ENCODE measurements at regions not wholly inside any gene's neighbourhood (a gene's known extent, or its start where the extent isn't known, plus 50 kb on each side); places are given as distances from the start of the nearest gene placed in this dataset.

DNA sequence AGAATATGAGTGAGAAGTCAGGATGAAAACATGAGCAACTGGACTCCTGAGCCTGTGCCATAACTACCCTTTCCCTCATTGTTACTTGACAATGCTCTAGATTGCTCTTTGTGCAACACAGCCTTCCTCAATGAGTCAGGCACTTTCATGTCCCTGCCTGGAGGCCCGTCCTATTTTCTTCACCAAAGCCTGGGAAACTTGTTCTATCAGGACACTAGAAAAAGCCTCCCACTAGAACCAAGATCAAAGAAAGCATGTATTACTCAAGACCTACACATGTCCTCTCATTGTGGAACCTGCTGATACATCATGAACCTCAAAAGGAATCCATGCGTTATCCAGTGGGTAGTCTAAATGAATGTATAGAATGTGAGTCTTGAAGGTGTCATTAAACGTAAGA, 624.5 kb downstream of the TOX3 start:
- Histone ChIP-seq H3K4me3 (no peak overlapping the region), H3K9me3 (ENCODE audit: low read depth, low read length) (no peaks in the 10 kb centered on the region), H3K9ac (ENCODE audit: insufficient read length) (no peak overlapping the region), H3K36me3 (ENCODE audit: insufficient read depth, low read length) (no peaks in the 10 kb centered on the region), H3K27ac (no peak overlapping the region)
- DNase-seq (ENCODE audit: low read depth, low spot score), result no peak
- no peak for TF ChIP-seq POLR2AphosphoS5 (IDR thresholded peaks at IDR 0.05; ENCODE audit: borderline replicate concordance, low read depth, low read length)
- no peak for TF ChIP-seq FOXP2 (optimal IDR thresholded peaks at IDR 0.05; ENCODE audit: control extremely low read depth, extremely low read length, insufficient read depth)
- no peak for TF ChIP-seq EZH2 (IDR thresholded peaks at IDR 0.05)

- H3K9me3 ChIP-seq (ENCODE audit: low read depth, low read length), result no peaks in the 10 kb centered on the region
- H3K4me3 ChIP-seq, result no peak overlapping the region
- TF ChIP-seq FOXP2 (optimal IDR thresholded peaks at IDR 0.05; ENCODE audit: control extremely low read depth, extremely low read length, insufficient read depth) (no peak), POLR2AphosphoS5 (IDR thresholded peaks at IDR 0.05; ENCODE audit: borderline replicate concordance, low read depth, low read length) (no peak), EZH2 (IDR thresholded peaks at IDR 0.05) (no peak)
- no peaks in the 10 kb centered on the region for H3K36me3 ChIP-seq (ENCODE audit: insufficient read depth, low read length)
- no peak overlapping the region for H3K27ac ChIP-seq
- no peak overlapping the region for H3K9ac ChIP-seq (ENCODE audit: insufficient read length)
- DNase-seq (ENCODE audit: low read depth, low spot score), result no peak
These were observed 627.2 kb downstream of the TOX3 start for GRCh38 chr16:51919736-51920135.

- Histone ChIP-seq H3K9ac (ENCODE audit: insufficient read length) (no peak overlapping the region), H3K27ac (no peak overlapping the region), H3K4me3 (no peak overlapping the region), H3K36me3 (ENCODE audit: insufficient read depth, low read length) (no peaks in the 10 kb centered on the region), H3K9me3 (ENCODE audit: low read depth, low read length) (no peaks in the 10 kb centered on the region)
- DNase-seq (ENCODE audit: low read depth, low spot score), result no peak
- TF ChIP-seq EZH2 (IDR thresholded peaks at IDR 0.05), result no peak
- TF ChIP-seq POLR2AphosphoS5 (IDR thresholded peaks at IDR 0.05; ENCODE audit: borderline replicate concordance, low read depth, low read length), result no peak
- TF ChIP-seq FOXP2 (optimal IDR thresholded peaks at IDR 0.05; ENCODE audit: control extremely low read depth, extremely low read length, insufficient read depth), result no peak
These were observed 630.1 kb downstream of the TOX3 start for GRCh38 chr16:51916814-51917213.

DNA sequence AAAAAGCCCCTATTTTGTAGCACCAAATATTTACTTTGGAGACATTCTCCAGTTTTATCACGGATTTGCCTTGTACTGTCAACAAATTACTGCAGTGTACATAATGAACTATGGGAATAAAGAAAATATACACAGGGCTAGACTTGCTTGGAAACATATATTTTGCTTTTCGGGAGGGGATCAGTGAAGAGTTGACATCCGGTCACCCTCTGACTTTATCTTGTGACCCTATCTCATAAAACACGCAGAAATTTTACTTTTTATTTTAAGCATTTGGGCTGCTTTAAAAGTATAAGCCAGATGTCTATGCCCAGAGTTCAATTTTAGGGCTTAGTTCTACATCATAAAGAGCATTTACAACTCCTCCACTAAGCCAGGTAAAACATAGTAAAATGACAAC, 630.7 kb downstream of the TOX3 start:
- no peak overlapping the region for H3K4me3 ChIP-seq
- no peaks in the 10 kb centered on the region for H3K36me3 ChIP-seq (ENCODE audit: insufficient read depth, low read length)
- DNase-seq (ENCODE audit: low read depth, low spot score), result no peak
- no peaks in the 10 kb centered on the region for H3K9me3 ChIP-seq (ENCODE audit: low read depth, low read length)
- TF ChIP-seq POLR2AphosphoS5 (IDR thresholded peaks at IDR 0.05; ENCODE audit: borderline replicate concordance, low read depth, low read length) (no peak), EZH2 (IDR thresholded peaks at IDR 0.05) (no peak), FOXP2 (optimal IDR thresholded peaks at IDR 0.05; ENCODE audit: control extremely low read depth, extremely low read length, insufficient read depth) (no peak)
- no peak overlapping the region for H3K9ac ChIP-seq (ENCODE audit: insufficient read length)
- H3K27ac ChIP-seq, result no peak overlapping the region

DNA sequence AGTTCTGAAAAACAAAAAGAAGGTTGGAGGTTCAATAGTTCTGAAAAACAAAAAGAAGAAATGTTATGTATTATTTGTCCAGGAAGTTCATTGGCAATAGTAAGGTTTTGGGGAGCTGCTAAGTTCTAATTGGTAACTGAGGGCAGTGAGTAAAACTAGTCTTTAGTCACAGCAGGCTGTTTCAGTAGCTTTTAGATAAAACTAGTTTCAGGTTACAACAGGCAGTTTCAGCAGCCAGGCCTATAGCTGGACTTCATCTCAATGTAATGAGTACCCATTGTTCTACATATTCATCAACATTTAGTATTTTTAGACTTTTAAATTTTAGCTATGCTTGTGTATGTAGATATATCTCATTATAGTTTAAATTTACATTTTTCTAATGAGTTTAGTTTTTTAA, 639.3 kb downstream of the TOX3 start:
- DNase-seq (ENCODE audit: low read depth, low spot score), result no peak
- H3K9ac ChIP-seq (ENCODE audit: insufficient read length), result no peak overlapping the region
- TF ChIP-seq POLR2AphosphoS5 (IDR thresholded peaks at IDR 0.05; ENCODE audit: borderline replicate concordance, low read depth, low read length) (no peak), FOXP2 (optimal IDR thresholded peaks at IDR 0.05; ENCODE audit: control extremely low read depth, extremely low read length, insufficient read depth) (no peak)
- no peak overlapping the region for H3K27ac ChIP-seq
- no peaks in the 10 kb centered on the region for H3K9me3 ChIP-seq (ENCODE audit: low read depth, low read length)
- no peak overlapping the region for H3K4me3 ChIP-seq
- no peaks in the 10 kb centered on the region for H3K36me3 ChIP-seq (ENCODE audit: insufficient read depth, low read length)

DNA sequence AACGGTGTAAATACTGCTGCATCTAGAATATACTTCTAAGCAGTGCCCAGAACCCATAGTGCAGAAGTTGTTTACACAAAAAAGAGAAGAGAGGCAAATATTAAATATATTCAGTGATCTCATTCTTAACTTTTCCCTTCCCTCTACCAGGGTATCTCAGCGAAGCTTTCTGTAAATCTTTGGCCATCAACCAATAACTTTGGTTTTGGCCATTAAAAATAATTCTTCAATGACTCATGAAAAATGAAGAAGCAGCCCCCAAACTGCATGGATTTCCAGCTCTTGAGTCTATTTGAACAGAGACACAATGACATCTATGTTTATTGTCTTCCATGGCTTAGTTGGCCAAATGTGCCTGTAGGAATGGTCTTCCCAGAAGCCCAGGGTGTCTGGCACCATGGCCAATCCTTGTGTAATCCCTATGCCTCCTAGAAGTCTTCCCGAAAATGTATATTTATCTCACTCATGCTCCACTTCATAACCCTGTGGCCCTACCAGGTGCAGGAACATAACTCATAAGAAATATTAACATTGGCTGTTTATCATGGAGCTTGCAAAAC, 646.6 kb downstream of the TOX3 start:
- no peak for DNase-seq (ENCODE audit: low read depth, low spot score)
- Histone ChIP-seq H3K9me3 (ENCODE audit: low read depth, low read length) (no peaks in the 10 kb centered on the region), H3K27ac (no peak overlapping the region), H3K36me3 (ENCODE audit: insufficient read depth, low read length) (no peaks in the 10 kb centered on the region), H3K4me3 (no peak overlapping the region), H3K9ac (ENCODE audit: insufficient read length) (no peak overlapping the region)
- TF ChIP-seq EZH2 (IDR thresholded peaks at IDR 0.05), result no peak
- TF ChIP-seq FOXP2 (optimal IDR thresholded peaks at IDR 0.05; ENCODE audit: control extremely low read depth, extremely low read length, insufficient read depth), result no peak
- TF ChIP-seq POLR2AphosphoS5 (IDR thresholded peaks at IDR 0.05; ENCODE audit: borderline replicate concordance, low read depth, low read length), result no peak

- no peak for DNase-seq (ENCODE audit: low read depth, low spot score)
These were observed 648.1 kb downstream of the TOX3 start for GRCh38 chr16:51898872-51899271.

DNA sequence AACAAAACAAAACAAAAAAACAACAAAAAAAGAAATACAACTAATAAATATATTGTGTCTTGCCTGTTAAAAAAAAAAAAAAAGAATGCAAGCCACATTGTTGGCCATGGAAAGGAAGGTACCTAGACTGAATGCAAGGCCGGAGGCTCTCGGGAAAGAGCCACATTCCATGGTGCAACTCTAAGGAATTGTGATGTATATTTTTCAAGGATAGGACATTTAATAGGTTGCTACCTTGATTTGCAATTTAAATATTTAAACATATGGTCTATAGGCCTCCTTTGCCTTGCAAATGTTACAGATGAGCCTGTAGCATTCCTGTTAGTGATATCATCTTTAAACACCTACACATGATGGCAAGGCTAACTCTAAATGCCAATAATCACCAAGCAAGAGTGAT, 650.9 kb downstream of the TOX3 start:
- TF ChIP-seq EZH2 (IDR thresholded peaks at IDR 0.05) (no peak), POLR2AphosphoS5 (IDR thresholded peaks at IDR 0.05; ENCODE audit: borderline replicate concordance, low read depth, low read length) (no peak), FOXP2 (optimal IDR thresholded peaks at IDR 0.05; ENCODE audit: control extremely low read depth, extremely low read length, insufficient read depth) (no peak)
- no peaks in the 10 kb centered on the region for H3K9me3 ChIP-seq (ENCODE audit: low read depth, low read length)
- no peak overlapping the region for H3K9ac ChIP-seq (ENCODE audit: insufficient read length)
- H3K36me3 ChIP-seq (ENCODE audit: insufficient read depth, low read length), result no peaks in the 10 kb centered on the region
- no peak for DNase-seq (ENCODE audit: low read depth, low spot score)
- no peak overlapping the region for H3K4me3 ChIP-seq
- H3K27ac ChIP-seq, result no peak overlapping the region

More at GRCh38 chr16:51898872-51899271, 648.1 kb downstream of the TOX3 start:
- H3K9me3 ChIP-seq (ENCODE audit: low read depth, low read length), result no peaks in the 10 kb centered on the region
- TF ChIP-seq FOXP2 (optimal IDR thresholded peaks at IDR 0.05; ENCODE audit: control extremely low read depth, extremely low read length, insufficient read depth) (no peak), EZH2 (IDR thresholded peaks at IDR 0.05) (no peak), POLR2AphosphoS5 (IDR thresholded peaks at IDR 0.05; ENCODE audit: borderline replicate concordance, low read depth, low read length) (no peak)
- H3K9ac ChIP-seq (ENCODE audit: insufficient read length), result no peak overlapping the region
- no peak overlapping the region for H3K27ac ChIP-seq
- no peak overlapping the region for H3K4me3 ChIP-seq
- no peaks in the 10 kb centered on the region for H3K36me3 ChIP-seq (ENCODE audit: insufficient read depth, low read length)

Data from SK-N-MC (cell line).